K562 (cell line): ENCODE measurements at regions not wholly inside any gene's neighbourhood (a gene's known extent, or its start where the extent isn't known, plus 50 kb on each side); places are given as distances from the start of the nearest gene placed in this dataset.

ENCODE experiments used
- ATF1 ChIP-seq, 2 experiments: fragments of 450-650 bp in 1 of 2; IDR thresholded peaks; 2 replicates each; pipeline ENCODE4 v1.6.1; 2016; ENCODE audit warnings: missing compliant biosample characterization in 1 of 2, missing genetic modification characterization in 1 of 2
- CTCF ChIP-seq, 3 experiments: IDR thresholded peaks in 2 of 3; conservative IDR thresholded peaks in 1 of 3; 2 replicates each; pipeline ENCODE4 v1.5.1; 2011 to 2012; ENCODE audit warnings: low read length in 3 of 3, mild to moderate bottlenecking in 3 of 3, control low read depth in 2 of 3, improper control_type of control experiment in 1 of 3, inconsistent platforms in 1 of 3, low read depth in 1 of 3, mixed read lengths in 1 of 3, moderate library complexity in 1 of 3; ENCODE audit not compliant: insufficient read depth in 2 of 3
- DPF2 ChIP-seq: fragments of 450-650 bp; IDR thresholded peaks from 2 replicates; pipeline ENCODE4 v1.6.1; 2016
- EP300 ChIP-seq: IDR thresholded peaks from 2 replicates; pipeline ENCODE4 v1.6.1; 2012; ENCODE audit warnings: low read length, improper control_type of control experiment
- EZH2 ChIP-seq: IDR thresholded peaks from 2 replicates; pipeline ENCODE4 v1.6.1; 2012; ENCODE audit warnings: low read depth, mild to moderate bottlenecking, inconsistent platforms, low read length, borderline replicate concordance
- FOXA1 ChIP-seq: fragments of 450-650 bp; IDR thresholded peaks from 2 replicates; pipeline ENCODE4 v1.6.1; 2016; ENCODE audit warnings: mild to moderate bottlenecking, borderline replicate concordance
- MAFF ChIP-seq: IDR thresholded peaks from 2 replicates; pipeline ENCODE4 v1.6.1; 2012; ENCODE audit warnings: low read length, improper control_type of control experiment
- MAX ChIP-seq: sonication (generic); formaldehyde crosslinking; IDR thresholded peaks from 2 replicates; pipeline ENCODE4 v1.9.0; 2022; ENCODE audit warnings: mild to moderate bottlenecking, missing genetic modification reagents
- POLR2AphosphoS2 ChIP-seq: IDR thresholded peaks from 2 replicates; pipeline ENCODE4 v1.6.1; 2012; ENCODE audit warnings: low read length, improper control_type of control experiment
- POU5F1 ChIP-seq: fragments of 150-350 bp; IDR thresholded peaks from 2 replicates; pipeline ENCODE4 v1.6.1; 2014; ENCODE audit warnings: borderline replicate concordance, low read length, low read depth, mild to moderate bottlenecking; ENCODE audit not compliant: partially characterized antibody
- STAT5A ChIP-seq: IDR thresholded peaks from 2 replicates; pipeline ENCODE4 v1.6.1; 2012; ENCODE audit warnings: low read length, inconsistent platforms, borderline replicate concordance
- ZNF184 ChIP-seq: sonication (generic); formaldehyde crosslinking; IDR thresholded peaks from 2 replicates; pipeline ENCODE4 v1.5.0; 2020; ENCODE audit warnings: missing genetic modification reagents
- ZNF384 ChIP-seq: IDR thresholded peaks from 2 replicates; pipeline ENCODE4 v1.6.1; 2012; ENCODE audit warnings: low read depth, low read length, improper control_type of control experiment

- TF ChIP-seq EP300, result no peak
- no peak for TF ChIP-seq MAX (CRISPR knock-in tag)
- TF ChIP-seq MAFF, result no peak
- TF ChIP-seq POU5F1, result no peak
- TF ChIP-seq EZH2, result no peak
- TF ChIP-seq POLR2AphosphoS2, result no peak
- TF ChIP-seq DPF2, result no peak
- no peak for TF ChIP-seq FOXA1
- TF ChIP-seq STAT5A, result no peak
- TF ChIP-seq ATF1 (CRISPR knock-in tag; IDR thresholded peaks at IDR 0.05), result no peak
- TF ChIP-seq ATF1 (tag; IDR thresholded peaks at IDR 0.05), result no peak
- no peak for TF ChIP-seq ZNF384
- no peak for TF ChIP-seq ZNF184 (CRISPR knock-in tag)
- no peak for TF ChIP-seq CTCF (IDR thresholded peaks at IDR 0.05 in 2 of 3, conservative IDR thresholded peaks at IDR 0.05 in 1 of 3; ENCODE audit: insufficient read depth in 2 of 3, low read depth in 1 of 3, low read length in 3 of 3)
Observed at GRCh38 chr22:47796128-47796908, 1033.9 kb downstream of the TBC1D22A start.
